SK-N-SH (cell line): ENCODE measurements at regions not wholly inside any gene's neighbourhood (a gene's known extent, or its start where the extent isn't known, plus 50 kb on each side); places are given as distances from the start of the nearest gene placed in this dataset.
"Not testable (repeated sequence)": the region's sequence is repeated elsewhere in the genome, so short reads cannot be mapped to it uniquely, and the experiment has no call there.

Experiments used
- CTCF ChIA-PET: fragments of 300-600, 350-600 bp; formaldehyde crosslinking; extraction: SDS; loops from one replicate; lab custom pipeline; 2021; lab: Yijun Ruan, JAX
- POLR2A ChIA-PET: fragments of 350-600 bp; sonication (Branson Sonifier 250); formaldehyde crosslinking; extraction: SDS; loops from one replicate; lab custom pipeline; 2020; ENCODE audit warnings: antibody characterized with exemption, inconsistent platforms; lab: Yijun Ruan, JAX
- DNase-seq: peaks from one replicate; pipeline ENCODE4 v3.0.0; 2012
- H2AFZ ChIP-seq: fragments of 200-600 bp; sonication (generic); 2 replicates; pipeline ENCODE4 v1.8.1; 2016; ENCODE audit warnings: antibody characterized with exemption, mild to moderate bottlenecking, low read depth
- H3F3A ChIP-seq: fragments of 200-600 bp; sonication (generic); replicated peaks from 2 replicates; pipeline ENCODE3; 2016; ENCODE audit warnings: antibody characterized with exemption, mild to moderate bottlenecking; ENCODE audit not compliant: insufficient read depth
- H3K27ac ChIP-seq, 2 experiments: fragments of 200-500 bp in 1 of 2; fragments of 200-600 bp in 1 of 2; sonication (Bioruptor generic) in 1 of 2; sonication (generic), shearing (Covaris generic) in 1 of 2; 2 replicates each; pipeline versions ENCODE4 v1.5.1 to v1.6.1; 2014 to 2016; ENCODE audit warnings: low read depth in 2 of 2, inconsistent platforms in 1 of 2, low read length in 1 of 2, mild to moderate bottlenecking in 1 of 2, mixed read lengths in 1 of 2
- H3K27me3 ChIP-seq: fragments of 200-600 bp; sonication (generic), shearing (Covaris generic); 2 replicates; pipeline ENCODE4 v1.6.1; 2016; ENCODE audit warnings: mixed run types; ENCODE audit not compliant: insufficient read depth
- H3K36me3 ChIP-seq, 2 experiments: fragments of 200-500 bp in 1 of 2; fragments of 200-600 bp in 1 of 2; sonication (Bioruptor generic) in 1 of 2; sonication (generic) in 1 of 2; replicated peaks in 1 of 2; 2 replicates each; pipeline versions ENCODE3 to v1.5.1; 2014 to 2016; ENCODE audit warnings: low read length in 1 of 2, mild to moderate bottlenecking in 1 of 2; ENCODE audit not compliant: insufficient read depth in 2 of 2, control insufficient read depth in 1 of 2
- H3K4me1 ChIP-seq, 2 experiments: fragments of 200-500 bp in 1 of 2; fragments of 200-600 bp in 1 of 2; sonication (Bioruptor generic) in 1 of 2; sonication (generic), shearing (Covaris generic) in 1 of 2; 2 replicates each; pipeline versions ENCODE4 v1.5.1 to v1.6.1; 2014 to 2016; ENCODE audit warnings: low read depth in 1 of 2, low read length in 1 of 2, mixed run types in 1 of 2; ENCODE audit not compliant: insufficient read depth in 2 of 2, control insufficient read depth in 1 of 2
- H3K4me2 ChIP-seq: fragments of 200-600 bp; sonication (generic), shearing (Covaris generic); 2 replicates; pipeline ENCODE4 v1.6.1; 2017; ENCODE audit warnings: mixed run types
- H3K4me3 ChIP-seq, 2 experiments: fragments of 200-500 bp in 1 of 2; fragments of 200-600 bp in 1 of 2; sonication (Bioruptor generic) in 1 of 2; sonication (generic), shearing (Covaris generic) in 1 of 2; 2 replicates each; pipeline versions ENCODE4 v1.5.1 to v1.8.1; 2014 to 2016; ENCODE audit warnings: low read depth in 2 of 2, inconsistent platforms in 1 of 2, low read length in 1 of 2, mild to moderate bottlenecking in 1 of 2, mixed read lengths in 1 of 2, moderate library complexity in 1 of 2
- H3K79me2 ChIP-seq: fragments of 200-600 bp; sonication (generic); 2 replicates; pipeline ENCODE4 v1.8.1; 2017; ENCODE audit warnings: mild to moderate bottlenecking; ENCODE audit not compliant: insufficient read depth
- H3K9ac ChIP-seq: fragments of 200-600 bp; sonication (generic); 2 replicates; pipeline ENCODE4 v1.6.1; 2017; ENCODE audit warnings: mixed run types
- H3K9me2 ChIP-seq: fragments of 200-600 bp; sonication (generic); 2 replicates; pipeline ENCODE4 v1.6.1; 2017; ENCODE audit warnings: mixed run types
- H3K9me3 ChIP-seq: fragments of 200-600 bp; sonication (generic); 2 replicates; pipeline ENCODE4 v1.6.1; 2017; ENCODE audit warnings: mixed run types, mild to moderate bottlenecking, moderate library complexity
- H4K20me1 ChIP-seq: fragments of 200-600 bp; sonication (generic); 2 replicates; pipeline ENCODE4 v1.6.1; 2017; ENCODE audit warnings: mild to moderate bottlenecking, mixed run types; ENCODE audit not compliant: insufficient read depth
- CHD2 ChIP-seq: fragments of 150-350 bp; IDR thresholded peaks from 2 replicates; pipeline ENCODE4 v1.6.1; 2018; ENCODE audit warnings: low read length; ENCODE audit not compliant: partially characterized antibody
- EZH2phosphoT487 ChIP-seq: fragments of 200-600 bp; sonication (generic); IDR thresholded peaks from 2 replicates; pipeline ENCODE4 v1.6.1; 2017; ENCODE audit warnings: low read depth, mixed run types, mild to moderate bottlenecking, antibody characterized with exemption, moderate library complexity, borderline replicate concordance
- FOSL2 ChIP-seq: IDR thresholded peaks from 2 replicates; pipeline ENCODE4 v1.4.0; 2012; ENCODE audit warnings: low read depth, mild to moderate bottlenecking, moderate library complexity, borderline replicate concordance
- FOXJ3 ChIP-seq: sonication (generic); formaldehyde crosslinking; IDR thresholded peaks from 2 replicates; pipeline ENCODE4 v1.5.1; 2020; ENCODE audit warnings: mild to moderate bottlenecking, missing genetic modification reagents
- FOXM1 ChIP-seq: IDR thresholded peaks from 2 replicates; pipeline ENCODE4 v1.4.0; 2012; ENCODE audit warnings: low read depth, mild to moderate bottlenecking
- GABPA ChIP-seq: IDR thresholded peaks from 2 replicates; pipeline ENCODE4 v1.4.0; 2012; ENCODE audit warnings: low read depth, mild to moderate bottlenecking
- MEF2A ChIP-seq: IDR thresholded peaks from 2 replicates; pipeline ENCODE4 v1.4.0; 2012; ENCODE audit warnings: low read depth, borderline replicate concordance
- NFIC ChIP-seq: IDR thresholded peaks from 2 replicates; pipeline ENCODE4 v1.4.0; 2012; ENCODE audit warnings: borderline replicate concordance
- NRF1 ChIP-seq: IDR thresholded peaks from 2 replicates; pipeline ENCODE4 v1.6.1; 2012; ENCODE audit warnings: low read depth, mild to moderate bottlenecking, low read length
- RFX5 ChIP-seq: IDR thresholded peaks from 2 replicates; pipeline ENCODE4 v1.6.1; 2012; ENCODE audit warnings: mild to moderate bottlenecking, improper control_type of control experiment, low read length
- RXRA ChIP-seq: IDR thresholded peaks from 2 replicates; pipeline ENCODE4 v1.4.0; 2012; ENCODE audit warnings: low read depth, mild to moderate bottlenecking, borderline replicate concordance
- SIN3A ChIP-seq: IDR thresholded peaks from 2 replicates; pipeline ENCODE4 v1.6.1; 2012; ENCODE audit warnings: low read depth, mild to moderate bottlenecking, low read length, moderate library complexity, borderline replicate concordance
- SMC3 ChIP-seq: IDR thresholded peaks from 2 replicates; pipeline ENCODE4 v1.6.1; 2012; ENCODE audit warnings: low read depth, low read length, improper control_type of control experiment
- TEAD4 ChIP-seq: IDR thresholded peaks from 2 replicates; pipeline ENCODE4 v1.4.0; 2012; ENCODE audit warnings: mild to moderate bottlenecking, borderline replicate concordance; ENCODE audit not compliant: insufficient read depth
- YY1 ChIP-seq: IDR thresholded peaks from 2 replicates; pipeline ENCODE4 v1.4.0; 2012; ENCODE audit warnings: low read depth, mild to moderate bottlenecking
- WGBS: methylation state at CpG from one replicate; pipeline ENCODE4 v1.1.6; 2017; ENCODE audit warnings: low lambda C conversion rate; 5-methylcytosine and 5-hydroxymethylcytosine counted together
- TF ChIP-seq, protein P1 (sequence below): fragments of 200-600 bp; sonication (generic); IDR thresholded peaks from 2 replicates; pipeline ENCODE4 v1.6.1; 2017; ENCODE audit warnings: antibody characterized with exemption, mild to moderate bottlenecking, moderate library complexity
- TF ChIP-seq, protein P2 (sequence below): fragments of 150-350 bp; IDR thresholded peaks from 2 replicates; pipeline ENCODE4 v1.6.1; 2016; ENCODE audit warnings: mild to moderate bottlenecking, low read depth, low read length
- TF ChIP-seq, protein P3 (sequence below): IDR thresholded peaks from 2 replicates; pipeline ENCODE4 v1.6.1; 2012; ENCODE audit warnings: mild to moderate bottlenecking, low read depth, low read length, moderate library complexity

DNA sequence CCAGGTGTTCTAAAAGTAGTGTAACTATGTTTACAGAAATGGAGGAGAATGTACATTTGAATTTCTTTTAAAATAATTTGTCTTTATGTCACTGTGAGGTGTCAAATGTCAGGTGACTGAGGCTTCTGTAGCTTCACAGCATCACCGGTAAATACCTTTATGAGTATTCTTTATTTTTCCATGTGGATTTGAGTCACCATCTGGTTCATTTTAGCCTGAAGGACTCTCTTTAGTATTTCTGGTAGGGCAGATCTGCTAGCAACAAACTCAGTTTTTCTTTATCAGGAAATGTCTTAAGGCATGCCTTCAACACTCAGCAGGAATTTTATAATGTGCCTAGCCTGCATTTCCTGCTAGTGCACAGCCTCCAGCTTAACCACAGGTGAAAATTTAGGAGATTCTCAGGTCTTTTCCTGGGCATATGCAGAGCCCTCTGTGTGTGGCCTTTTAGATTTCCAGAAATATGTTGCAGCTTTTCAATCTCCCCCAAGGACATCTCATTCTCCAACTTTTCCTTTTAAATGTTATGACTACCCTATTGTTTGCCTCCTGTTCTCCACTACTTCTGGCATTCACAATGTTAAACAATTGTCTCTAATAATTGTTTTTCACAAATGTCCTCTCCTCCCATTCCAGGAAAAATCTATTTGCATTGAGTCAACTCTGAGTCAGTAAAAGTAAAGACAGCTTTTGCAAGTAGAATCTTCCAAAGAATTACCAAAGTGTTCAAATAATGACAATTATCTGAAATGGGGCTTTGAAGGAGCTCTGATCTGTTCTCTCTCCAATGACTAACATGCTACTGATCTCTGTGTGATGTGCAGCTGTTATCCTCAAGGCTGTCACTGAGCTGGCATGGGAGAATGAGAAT is 239.4 kb upstream of the CPHXL start:
- Histone ChIP-seq H2AFZ (no peak overlapping the region), H3K36me3 (no peaks in the 10 kb centered on the region), H3K9me2 (no peaks in the 10 kb centered on the region), H4K20me1 (no peaks in the 10 kb centered on the region), H3K27ac (no peak overlapping the region), H3K27me3 (no peaks in the 10 kb centered on the region), H3K79me2 (no peaks in the 10 kb centered on the region), H3K9ac (no peak overlapping the region), H3K9me3 (no peaks in the 10 kb centered on the region; the same call in 1 of the 2 replicates), H3K4me2 (no peak overlapping the region), H3K4me3 (no peak overlapping the region), H3K4me1 (no peaks in the 10 kb centered on the region), H3F3A (no peaks in the 10 kb centered on the region)
- ChIA-PET CTCF (no interaction called here), POLR2A (no interaction called here)
- TF ChIP-seq FOXJ3 (CRISPR knock-in tag): no peak
- TF ChIP-seq GABPA: no peak
- no peak for TF ChIP-seq TEAD4
- TF ChIP-seq, protein P1, sequence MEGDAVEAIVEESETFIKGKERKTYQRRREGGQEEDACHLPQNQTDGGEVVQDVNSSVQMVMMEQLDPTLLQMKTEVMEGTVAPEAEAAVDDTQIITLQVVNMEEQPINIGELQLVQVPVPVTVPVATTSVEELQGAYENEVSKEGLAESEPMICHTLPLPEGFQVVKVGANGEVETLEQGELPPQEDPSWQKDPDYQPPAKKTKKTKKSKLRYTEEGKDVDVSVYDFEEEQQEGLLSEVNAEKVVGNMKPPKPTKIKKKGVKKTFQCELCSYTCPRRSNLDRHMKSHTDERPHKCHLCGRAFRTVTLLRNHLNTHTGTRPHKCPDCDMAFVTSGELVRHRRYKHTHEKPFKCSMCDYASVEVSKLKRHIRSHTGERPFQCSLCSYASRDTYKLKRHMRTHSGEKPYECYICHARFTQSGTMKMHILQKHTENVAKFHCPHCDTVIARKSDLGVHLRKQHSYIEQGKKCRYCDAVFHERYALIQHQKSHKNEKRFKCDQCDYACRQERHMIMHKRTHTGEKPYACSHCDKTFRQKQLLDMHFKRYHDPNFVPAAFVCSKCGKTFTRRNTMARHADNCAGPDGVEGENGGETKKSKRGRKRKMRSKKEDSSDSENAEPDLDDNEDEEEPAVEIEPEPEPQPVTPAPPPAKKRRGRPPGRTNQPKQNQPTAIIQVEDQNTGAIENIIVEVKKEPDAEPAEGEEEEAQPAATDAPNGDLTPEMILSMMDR: no peak
- TF ChIP-seq SMC3: no peak
- no peak for TF ChIP-seq FOSL2
- TF ChIP-seq, protein P2, sequence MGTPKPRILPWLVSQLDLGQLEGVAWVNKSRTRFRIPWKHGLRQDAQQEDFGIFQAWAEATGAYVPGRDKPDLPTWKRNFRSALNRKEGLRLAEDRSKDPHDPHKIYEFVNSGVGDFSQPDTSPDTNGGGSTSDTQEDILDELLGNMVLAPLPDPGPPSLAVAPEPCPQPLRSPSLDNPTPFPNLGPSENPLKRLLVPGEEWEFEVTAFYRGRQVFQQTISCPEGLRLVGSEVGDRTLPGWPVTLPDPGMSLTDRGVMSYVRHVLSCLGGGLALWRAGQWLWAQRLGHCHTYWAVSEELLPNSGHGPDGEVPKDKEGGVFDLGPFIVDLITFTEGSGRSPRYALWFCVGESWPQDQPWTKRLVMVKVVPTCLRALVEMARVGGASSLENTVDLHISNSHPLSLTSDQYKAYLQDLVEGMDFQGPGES: no peak
- no peak for TF ChIP-seq NRF1
- no peak for TF ChIP-seq MEF2A
- no peak for TF ChIP-seq NFIC
- no peak for TF ChIP-seq FOXM1
- TF ChIP-seq, protein P3, sequence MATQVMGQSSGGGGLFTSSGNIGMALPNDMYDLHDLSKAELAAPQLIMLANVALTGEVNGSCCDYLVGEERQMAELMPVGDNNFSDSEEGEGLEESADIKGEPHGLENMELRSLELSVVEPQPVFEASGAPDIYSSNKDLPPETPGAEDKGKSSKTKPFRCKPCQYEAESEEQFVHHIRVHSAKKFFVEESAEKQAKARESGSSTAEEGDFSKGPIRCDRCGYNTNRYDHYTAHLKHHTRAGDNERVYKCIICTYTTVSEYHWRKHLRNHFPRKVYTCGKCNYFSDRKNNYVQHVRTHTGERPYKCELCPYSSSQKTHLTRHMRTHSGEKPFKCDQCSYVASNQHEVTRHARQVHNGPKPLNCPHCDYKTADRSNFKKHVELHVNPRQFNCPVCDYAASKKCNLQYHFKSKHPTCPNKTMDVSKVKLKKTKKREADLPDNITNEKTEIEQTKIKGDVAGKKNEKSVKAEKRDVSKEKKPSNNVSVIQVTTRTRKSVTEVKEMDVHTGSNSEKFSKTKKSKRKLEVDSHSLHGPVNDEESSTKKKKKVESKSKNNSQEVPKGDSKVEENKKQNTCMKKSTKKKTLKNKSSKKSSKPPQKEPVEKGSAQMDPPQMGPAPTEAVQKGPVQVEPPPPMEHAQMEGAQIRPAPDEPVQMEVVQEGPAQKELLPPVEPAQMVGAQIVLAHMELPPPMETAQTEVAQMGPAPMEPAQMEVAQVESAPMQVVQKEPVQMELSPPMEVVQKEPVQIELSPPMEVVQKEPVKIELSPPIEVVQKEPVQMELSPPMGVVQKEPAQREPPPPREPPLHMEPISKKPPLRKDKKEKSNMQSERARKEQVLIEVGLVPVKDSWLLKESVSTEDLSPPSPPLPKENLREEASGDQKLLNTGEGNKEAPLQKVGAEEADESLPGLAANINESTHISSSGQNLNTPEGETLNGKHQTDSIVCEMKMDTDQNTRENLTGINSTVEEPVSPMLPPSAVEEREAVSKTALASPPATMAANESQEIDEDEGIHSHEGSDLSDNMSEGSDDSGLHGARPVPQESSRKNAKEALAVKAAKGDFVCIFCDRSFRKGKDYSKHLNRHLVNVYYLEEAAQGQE: no peak
- TF ChIP-seq SIN3A: no peak
- no peak for TF ChIP-seq RFX5
- TF ChIP-seq EZH2phosphoT487: no peak
- TF ChIP-seq YY1: no peak
- TF ChIP-seq CHD2: no peak
- TF ChIP-seq RXRA: no peak
- DNase-seq: no peak
- WGBS: 92% methylated on average over 1 of the region's 1 CpG

DNA sequence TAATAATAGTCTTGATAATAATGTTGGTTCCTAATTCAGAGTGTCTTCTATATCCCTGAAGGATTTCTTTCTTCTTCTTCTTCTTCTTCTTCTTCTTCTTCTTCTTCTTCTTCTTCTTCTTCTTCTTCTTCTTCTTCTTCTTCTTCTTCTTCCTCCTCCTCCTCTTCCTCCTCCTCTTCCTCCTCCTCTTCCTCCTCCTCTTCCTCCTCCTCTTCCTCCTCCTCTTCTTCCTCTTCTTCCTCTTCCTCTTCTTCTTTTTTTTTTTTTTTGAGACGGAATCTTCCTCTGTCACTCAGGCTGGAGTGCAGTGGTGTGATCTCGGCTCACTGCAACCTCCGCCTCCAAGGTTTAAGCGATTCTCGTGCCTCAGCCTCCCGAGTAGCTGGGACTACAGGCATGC is 242.8 kb upstream of the CPHXL start:
- H3K27me3 ChIP-seq, H3F3A ChIP-seq, H3K4me1 ChIP-seq, DNase-seq, H3K36me3 ChIP-seq, H3K79me2 ChIP-seq, H3K4me2 ChIP-seq, H3K27ac ChIP-seq, H4K20me1 ChIP-seq, H2AFZ ChIP-seq, H3K9me3 ChIP-seq, H3K9ac ChIP-seq, H3K9me2 ChIP-seq, CTCF ChIA-PET, POLR2A ChIA-PET, H3K4me3 ChIP-seq: not testable (repeated sequence)
- WGBS: 50% methylated on average over 6 of the region's 6 CpGs
